Loucy (cell line): ENCODE measurements at regions not wholly inside any gene's neighbourhood (a gene's known extent, or its start where the extent isn't known, plus 50 kb on each side); places are given as distances from the start of the nearest gene placed in this dataset.

Experiments used
- CTCF ChIP-seq: fragments of 200-600 bp; sonication (generic); conservative IDR thresholded peaks from 2 replicates; pipeline ENCODE4 v1.5.1; 2014; ENCODE audit warnings: mild to moderate bottlenecking, antibody characterized with exemption, low read length
- EZH2phosphoT487 ChIP-seq: fragments of 200-600 bp; IDR thresholded peaks from 2 replicates; pipeline ENCODE4 v1.6.1; 2018; ENCODE audit warnings: antibody characterized with exemption, mild to moderate bottlenecking, moderate library complexity, borderline replicate concordance

- TF ChIP-seq CTCF (no peak), EZH2phosphoT487 (no peak)
These were observed 336.3 kb upstream of the NFE2L3 start for GRCh38 chr7:25815711-25816110.
